SK-N-SH (cell line): ENCODE measurements at regions not wholly inside any gene's neighbourhood (a gene's known extent, or its start where the extent isn't known, plus 50 kb on each side); places are given as distances from the start of the nearest gene placed in this dataset.

Source experiments
- CTCF ChIP-seq: fragments of 200-600 bp; sonication (generic); IDR thresholded peaks from 2 replicates; pipeline ENCODE4 v1.6.1; 2017; ENCODE audit warnings: antibody characterized with exemption, mild to moderate bottlenecking, moderate library complexity
- GABPA ChIP-seq: IDR thresholded peaks from 2 replicates; pipeline ENCODE4 v1.4.0; 2012; ENCODE audit warnings: low read depth, mild to moderate bottlenecking
- POLR2AphosphoS5 ChIP-seq: IDR thresholded peaks from 2 replicates; pipeline ENCODE4 v1.6.1; 2012; ENCODE audit warnings: low read depth, low read length

DNA sequence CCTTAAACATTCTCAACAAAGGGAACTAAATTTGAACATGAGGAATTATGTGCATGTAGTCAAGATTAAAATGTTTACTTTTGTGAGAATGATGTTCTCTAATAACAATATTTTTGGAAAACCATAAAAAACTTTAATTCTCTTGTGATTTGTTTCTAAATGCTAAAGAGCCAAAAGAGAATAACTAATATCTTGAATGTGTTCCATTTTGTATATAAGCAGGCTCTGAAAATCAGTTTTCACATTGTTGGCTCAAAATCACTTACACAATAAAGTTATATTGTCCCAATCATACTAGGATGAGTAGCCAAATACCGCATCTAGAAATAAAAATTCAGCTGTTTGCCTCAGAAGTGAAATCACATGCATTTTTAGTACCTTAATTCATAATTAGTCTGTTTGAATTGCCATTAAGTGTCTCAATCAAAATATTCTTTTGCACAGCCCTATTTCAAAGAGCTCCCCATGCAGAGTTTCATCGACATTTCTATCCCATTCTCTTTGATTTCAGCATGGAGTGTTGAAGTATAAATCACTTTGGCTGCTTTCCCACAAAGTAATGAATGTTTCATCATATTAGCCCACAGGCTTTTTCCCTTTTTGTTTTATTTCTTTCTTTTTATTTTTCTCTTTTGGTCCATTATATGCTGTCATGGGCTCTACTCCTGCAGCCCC is 420.3 kb upstream of the POM121L12 start:
- TF ChIP-seq CTCF, result no peak
- TF ChIP-seq POLR2AphosphoS5, result no peak
- TF ChIP-seq GABPA, result no peak
